Lower lobe of right lung (tissue), 2 donors: ENCODE measurements at regions not wholly inside any gene's neighbourhood (a gene's known extent, or its start where the extent isn't known, plus 50 kb on each side); places are given as distances from the start of the nearest gene placed in this dataset.

ENCODE experiments used
- ATAC-seq, 2 donors: fragments of 200-7000 bp; cut with Tn5 transposase; one replicate each; pipeline ENCODE4 v1.9.1; 2020 to 2022; ENCODE audit warnings: mild to moderate bottlenecking in 2 of 2, moderate library complexity in 2 of 2
- DNase-seq: peaks from one replicate; pipeline ENCODE4 v3.0.0-alpha.2; 2020
- H3K27ac ChIP-seq: fragments of 200-600 bp; one replicate; pipeline ENCODE4 v1.8.0; 2022
- H3K27me3 ChIP-seq: fragments of 200-600 bp; one replicate; pipeline ENCODE4 v1.8.0; 2022; ENCODE audit warnings: low read depth
- H3K36me3 ChIP-seq: fragments of 200-600 bp; one replicate; pipeline ENCODE4 v1.8.0; 2022; ENCODE audit warnings: mild to moderate bottlenecking
- H3K4me1 ChIP-seq: fragments of 200-600 bp; one replicate; pipeline ENCODE4 v1.8.0; 2022
- H3K4me3 ChIP-seq: fragments of 200-600 bp; one replicate; pipeline ENCODE4 v1.8.0; 2022; ENCODE audit warnings: mild to moderate bottlenecking
- H3K9me3 ChIP-seq: fragments of 200-600 bp; one replicate; pipeline ENCODE4 v1.8.0; 2022
- intact Hi-C: fragments of 100-400 bp; cut with DNase I; formaldehyde crosslinking; loops from one replicate; pipeline ENCODE4 v1.11.0; 2022
- TF ChIP-seq, protein P1 (sequence below): fragments of 200-600 bp; IDR thresholded peaks from one replicate; pipeline ENCODE4 v1.8.0; 2022; ENCODE audit warnings: antibody characterized with exemption, mild to moderate bottlenecking
- donor health status: DM: no; HTN: yes; CAD: no; lungs with severe emphysema.

DNA sequence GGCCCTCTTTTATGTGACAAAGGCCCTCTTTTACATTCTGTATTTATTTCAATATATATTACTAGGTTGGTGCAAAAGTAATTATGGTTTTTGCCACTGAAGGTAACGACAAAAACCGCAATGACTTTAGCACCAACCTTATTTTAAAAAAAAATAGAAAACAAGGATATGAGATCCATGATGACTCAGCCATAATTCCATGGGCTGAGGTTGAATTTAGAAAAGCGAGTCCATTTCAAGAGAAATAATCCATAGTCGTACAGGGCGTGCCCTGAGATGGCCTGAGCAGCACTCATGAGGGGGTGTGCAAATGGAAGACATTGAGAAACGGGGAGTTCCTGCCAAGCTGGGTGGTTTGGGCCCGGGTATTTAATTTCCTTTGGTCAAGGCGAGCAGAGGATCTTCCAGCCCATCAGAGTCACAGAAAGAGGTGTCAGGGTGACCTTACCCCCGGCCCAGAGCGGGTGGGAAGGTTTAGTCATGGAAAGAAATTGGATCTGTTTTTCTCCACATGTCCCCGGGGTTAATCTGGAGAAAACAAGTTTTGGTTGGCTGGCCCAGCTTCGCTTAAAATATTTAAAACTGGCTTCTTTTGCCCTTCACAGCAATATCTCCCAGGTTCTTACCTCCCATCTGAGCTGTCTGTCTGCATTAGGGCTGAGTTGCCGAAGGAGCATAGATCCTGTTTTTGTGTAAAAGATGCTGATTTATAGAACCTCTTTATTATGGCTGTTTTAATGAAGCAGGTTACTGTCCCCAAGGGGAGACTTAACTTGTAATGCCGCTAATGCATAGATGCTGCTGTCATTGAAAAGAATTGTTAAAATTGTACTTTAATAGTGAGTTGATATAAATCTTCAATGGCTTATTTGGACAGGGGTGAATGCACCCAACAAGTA lies 255.6 kb downstream of the PREX1 start:
- no peak for ATAC-seq
- intact Hi-C loops, result no loop called here
- Histone ChIP-seq H3K9me3 (no peaks in the 10 kb centered on the region), H3K36me3 (no peaks in the 10 kb centered on the region), H3K4me3 (no peak overlapping the region), H3K27ac (no peak overlapping the region), H3K4me1 (no peaks in the 10 kb centered on the region), H3K27me3 (peaks cover 7% of the 10 kb centered on the region)
- DNase-seq, result no peak
- TF ChIP-seq, protein P1, sequence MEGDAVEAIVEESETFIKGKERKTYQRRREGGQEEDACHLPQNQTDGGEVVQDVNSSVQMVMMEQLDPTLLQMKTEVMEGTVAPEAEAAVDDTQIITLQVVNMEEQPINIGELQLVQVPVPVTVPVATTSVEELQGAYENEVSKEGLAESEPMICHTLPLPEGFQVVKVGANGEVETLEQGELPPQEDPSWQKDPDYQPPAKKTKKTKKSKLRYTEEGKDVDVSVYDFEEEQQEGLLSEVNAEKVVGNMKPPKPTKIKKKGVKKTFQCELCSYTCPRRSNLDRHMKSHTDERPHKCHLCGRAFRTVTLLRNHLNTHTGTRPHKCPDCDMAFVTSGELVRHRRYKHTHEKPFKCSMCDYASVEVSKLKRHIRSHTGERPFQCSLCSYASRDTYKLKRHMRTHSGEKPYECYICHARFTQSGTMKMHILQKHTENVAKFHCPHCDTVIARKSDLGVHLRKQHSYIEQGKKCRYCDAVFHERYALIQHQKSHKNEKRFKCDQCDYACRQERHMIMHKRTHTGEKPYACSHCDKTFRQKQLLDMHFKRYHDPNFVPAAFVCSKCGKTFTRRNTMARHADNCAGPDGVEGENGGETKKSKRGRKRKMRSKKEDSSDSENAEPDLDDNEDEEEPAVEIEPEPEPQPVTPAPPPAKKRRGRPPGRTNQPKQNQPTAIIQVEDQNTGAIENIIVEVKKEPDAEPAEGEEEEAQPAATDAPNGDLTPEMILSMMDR, result no peak

DNA sequence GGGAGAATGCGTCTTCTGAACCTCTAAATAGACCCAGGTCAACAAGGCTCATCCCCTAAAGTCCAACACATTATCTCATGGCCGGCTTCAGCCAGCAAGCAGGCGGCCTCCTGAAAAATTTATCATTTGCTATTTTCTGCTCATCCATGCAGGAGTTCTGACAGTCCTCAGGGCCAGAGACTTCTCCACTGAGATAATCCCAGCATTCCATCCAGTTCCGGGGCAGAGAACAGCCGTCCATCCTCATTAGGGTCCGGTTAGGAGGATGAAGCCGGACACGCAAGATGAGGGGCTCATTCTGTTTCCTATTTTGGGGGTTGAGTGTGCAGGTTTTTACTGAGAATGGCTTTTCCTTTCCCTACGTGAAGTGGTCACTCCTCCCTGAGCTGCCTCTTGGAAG lies 258.1 kb downstream of the PREX1 start:
- H3K27ac ChIP-seq, result no peak overlapping the region
- TF ChIP-seq, protein P1, result no peak
- no peak for ATAC-seq
- H3K4me1 ChIP-seq, result no peaks in the 10 kb centered on the region
- peaks cover 14% of the 10 kb centered on the region for H3K27me3 ChIP-seq
- no peak overlapping the region for H3K4me3 ChIP-seq
- no peaks in the 10 kb centered on the region for H3K36me3 ChIP-seq
- H3K9me3 ChIP-seq, result no peaks in the 10 kb centered on the region
- intact Hi-C loops, result no loop called here
- no peak for DNase-seq

DNA sequence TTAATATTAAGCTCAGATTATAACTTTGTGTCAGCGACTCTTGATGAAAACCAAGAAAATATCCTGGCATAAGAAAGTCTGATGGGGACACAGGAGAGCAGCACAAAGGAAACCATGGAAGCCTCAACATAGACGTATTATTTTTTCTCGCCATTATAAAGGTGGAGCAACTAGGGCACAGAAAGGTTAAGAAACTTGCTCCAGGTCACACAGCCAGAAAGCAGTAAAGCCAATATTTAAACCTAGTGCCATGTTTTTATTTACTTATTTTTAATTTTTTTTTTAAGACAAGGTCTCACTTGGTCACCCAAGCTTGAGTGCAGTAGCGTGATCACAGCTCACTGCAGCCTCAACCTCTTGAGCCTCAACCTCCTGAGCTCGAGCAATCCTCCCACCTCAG lies 259.3 kb downstream of the PREX1 start:
- Histone ChIP-seq H3K27ac (no peak overlapping the region), H3K4me3 (no peak overlapping the region), H3K4me1 (no peaks in the 10 kb centered on the region), H3K36me3 (no peaks in the 10 kb centered on the region), H3K27me3 (peaks cover 9% of the 10 kb centered on the region), H3K9me3 (no peaks in the 10 kb centered on the region)
- DNase-seq (no peak), ATAC-seq (no peak)
- TF ChIP-seq, protein P1, result no peak
- intact Hi-C loops, result no loop called here

DNA sequence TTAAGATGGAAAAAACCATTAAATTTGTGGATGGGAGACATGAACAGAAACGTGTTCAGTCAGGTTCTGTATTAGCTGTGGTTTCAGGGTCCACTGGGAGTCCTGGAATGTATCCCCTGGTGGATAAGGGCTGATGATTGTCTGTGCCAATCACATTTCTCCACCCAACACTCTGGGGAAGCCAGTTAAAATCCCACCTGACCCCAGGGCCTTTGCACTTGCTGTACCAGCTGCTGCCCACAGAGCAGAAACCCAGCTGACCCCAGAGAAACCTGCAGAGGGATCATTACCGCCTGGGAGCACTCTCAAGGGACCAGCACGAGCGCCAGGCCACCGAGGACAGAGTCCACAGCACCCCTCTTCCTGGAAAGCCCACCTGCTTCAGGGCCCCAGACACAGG lies 260.7 kb downstream of the PREX1 start:
- Histone ChIP-seq H3K36me3 (no peaks in the 10 kb centered on the region), H3K4me3 (no peak overlapping the region), H3K27me3 (peaks cover 11% of the 10 kb centered on the region), H3K27ac (no peak overlapping the region), H3K9me3 (no peaks in the 10 kb centered on the region), H3K4me1 (no peaks in the 10 kb centered on the region)
- DNase-seq (no peak), ATAC-seq (no peak)
- intact Hi-C loops, result no loop called here
- TF ChIP-seq, protein P1, result no peak

DNA sequence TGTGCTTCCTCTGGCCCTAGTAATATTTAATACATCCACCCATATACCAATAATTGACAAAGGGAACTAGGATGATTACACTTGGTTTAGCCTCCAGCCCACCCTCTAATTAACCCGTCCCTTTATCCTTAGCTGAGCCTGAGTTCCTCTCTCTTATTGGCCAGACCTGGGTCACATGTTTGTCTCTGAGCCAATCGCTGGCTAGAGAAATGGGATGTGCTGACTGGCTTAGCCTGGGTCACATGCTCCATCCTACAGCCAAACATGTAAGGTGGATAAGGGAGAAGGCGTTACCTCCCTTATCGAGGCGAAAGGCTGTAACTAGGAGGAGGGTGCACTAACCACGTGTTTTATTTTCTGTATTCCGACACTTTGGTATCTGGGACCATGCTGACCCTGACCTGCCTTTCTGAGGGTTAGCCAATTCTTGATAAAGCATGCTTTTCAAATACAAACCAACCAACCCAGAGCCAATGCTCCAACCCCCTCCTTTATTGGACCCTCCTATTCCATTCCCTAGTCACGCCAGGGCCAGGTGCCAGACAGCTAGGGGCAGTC lies 262.7 kb downstream of the PREX1 start:
- intact Hi-C loops, result no loop called here
- TF ChIP-seq, protein P1, result no peak

More for the DNA sequence above, 262.7 kb downstream of the PREX1 start:
- Histone ChIP-seq H3K9me3 (no peaks in the 10 kb centered on the region), H3K4me3 (no peak overlapping the region), H3K27me3 (peaks cover 11% of the 10 kb centered on the region), H3K36me3 (no peaks in the 10 kb centered on the region), H3K4me1 (no peaks in the 10 kb centered on the region), H3K27ac (no peak overlapping the region)
- DNase-seq (no peak), ATAC-seq (no peak)
